Tibial nerve (tissue), 4 donors: ENCODE measurements at regions not wholly inside any gene's neighbourhood (a gene's known extent, or its start where the extent isn't known, plus 50 kb on each side); places are given as distances from the start of the nearest gene placed in this dataset.

Experiments
- CTCF ChIP-seq, 5 experiments: fragments of 200-600 bp in 3 of 5; fragments of 450-650 bp in 2 of 5; sonication (generic) in 3 of 5; IDR thresholded peaks; one replicate each; pipeline ENCODE4 v1.5.1; 2016 to 2019; ENCODE audit warnings: antibody characterized with exemption in 5 of 5, mild to moderate bottlenecking in 3 of 5, moderate library complexity in 2 of 5
- EP300 ChIP-seq, 2 donors: sonication (generic); formaldehyde crosslinking; IDR thresholded peaks; one replicate each; pipeline ENCODE4 v1.6.1; 2017; ENCODE audit warnings: antibody characterized with exemption in 2 of 2, mild to moderate bottlenecking in 1 of 2

- TF ChIP-seq CTCF (IDR thresholded peaks at IDR 0.05) (no peak), EP300 (IDR thresholded peaks at IDR 0.05) (no peak)
These were observed 417.7 kb upstream of the JARID2 start for GRCh38 chr6:14828201-14828611.
